GM20431 (cell line): ENCODE measurements at regions not wholly inside any gene's neighbourhood (a gene's known extent, or its start where the extent isn't known, plus 50 kb on each side); places are given as distances from the start of the nearest gene placed in this dataset.

Source experiments
- in situ Hi-C: fragments of 300-500 bp; cut with MseI, MboI; formaldehyde crosslinking; loops from one replicate; pipeline ENCODE4 v1.15.0; 2020; ENCODE audit warnings: low sequenced_read_pairs; ENCODE audit not compliant: unreplicated experiment

DNA sequence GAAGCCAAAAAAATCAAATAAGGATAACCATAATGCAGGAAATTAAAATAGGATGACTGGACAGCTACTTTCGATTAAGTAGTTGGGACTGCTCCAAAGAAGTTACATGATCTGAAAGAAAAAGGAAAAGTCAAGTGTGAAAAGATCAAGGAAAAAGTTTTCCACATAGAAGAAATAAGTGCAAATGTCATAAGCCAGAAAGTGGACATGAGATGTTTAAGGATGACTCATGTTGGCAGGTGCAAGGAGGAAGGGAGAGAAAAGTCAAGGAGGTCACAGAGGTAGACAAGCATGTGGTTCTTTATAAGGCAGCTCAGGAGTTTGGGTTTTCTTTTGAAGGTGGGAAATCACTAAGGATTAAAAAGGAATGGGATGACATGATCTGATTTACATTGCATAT, 89.8 kb upstream of the GPRIN3 start:
- in situ Hi-C loops, result no loop called here

GRCh38 chr4:89382439-89382838, 74.8 kb upstream of the GPRIN3 start:
- in situ Hi-C loops, result no loop called here

DNA sequence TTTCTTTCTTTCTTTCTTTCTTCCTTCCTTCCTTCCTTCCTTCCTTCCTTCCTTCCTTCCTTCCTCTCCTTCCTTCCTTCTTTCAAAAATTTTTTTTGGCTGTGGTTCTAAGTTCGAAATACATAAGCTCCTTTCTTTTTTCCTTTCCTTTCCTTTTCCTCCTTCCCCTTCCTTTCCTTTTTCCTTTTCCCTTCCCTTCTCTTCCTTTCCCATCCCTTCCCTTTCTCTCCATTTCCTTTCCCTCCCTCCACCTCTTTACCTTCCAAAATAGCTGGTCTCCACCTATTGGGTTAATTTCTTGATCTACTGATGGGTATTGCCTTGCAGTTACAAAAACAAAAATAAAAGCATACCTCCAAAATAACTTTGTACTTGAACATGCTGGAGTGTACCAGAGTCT, 73.4 kb upstream of the GPRIN3 start:
- in situ Hi-C loops, result no loop called here

DNA sequence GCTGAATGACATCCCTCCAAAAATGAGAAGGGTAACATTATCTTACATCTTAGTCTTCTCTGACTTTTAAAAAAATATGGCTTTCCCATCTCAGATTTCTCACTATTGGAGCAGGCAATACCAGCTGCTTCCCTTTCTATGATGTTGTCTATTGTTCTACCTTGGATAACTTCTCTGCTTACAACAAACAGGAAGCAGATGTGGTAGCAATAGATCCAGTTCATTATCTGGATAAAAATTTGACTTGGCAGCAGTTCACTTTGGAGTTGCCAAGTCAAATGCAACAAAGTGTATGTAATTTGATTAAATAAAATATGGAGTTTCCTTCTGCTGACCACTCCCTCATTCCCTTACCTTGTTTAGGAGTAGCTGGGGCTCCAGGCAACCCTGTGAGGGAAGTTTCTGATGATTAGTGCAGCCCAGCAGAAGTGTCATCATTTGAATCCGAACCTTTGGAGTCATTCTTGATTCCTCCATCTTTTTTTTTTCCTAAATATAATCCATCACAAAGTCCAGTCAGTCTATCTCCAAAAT, 72.0 kb upstream of the GPRIN3 start:
- in situ Hi-C loops, result no loop called here

DNA sequence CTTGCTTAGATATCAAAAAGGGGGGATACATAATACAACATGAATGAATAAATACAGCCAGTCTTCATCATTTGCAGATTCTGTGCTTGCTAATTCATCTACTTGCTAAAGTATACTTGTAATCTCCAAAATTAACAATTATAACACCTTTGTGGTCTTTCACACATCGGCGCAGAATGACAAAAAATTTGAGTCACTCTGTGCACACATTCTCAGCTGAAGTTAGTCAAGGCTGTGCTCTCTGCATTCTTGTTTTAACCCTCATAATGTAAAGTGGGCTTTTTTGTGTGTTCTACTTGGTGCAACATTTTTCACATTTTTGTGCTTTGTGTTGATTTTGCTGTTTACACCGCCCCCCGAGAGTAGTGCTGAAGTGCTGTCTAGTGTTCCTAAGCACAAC, 65.8 kb upstream of the GPRIN3 start:
- in situ Hi-C loops, result no loop called here

- in situ Hi-C loops, result no loop called here
Measured at GRCh38 chr4:89371614-89372013, 64.0 kb upstream of the GPRIN3 start.

GRCh38 chr4:89369581-89369980, 62.0 kb upstream of the GPRIN3 start:
- in situ Hi-C loops, result no loop called here

DNA sequence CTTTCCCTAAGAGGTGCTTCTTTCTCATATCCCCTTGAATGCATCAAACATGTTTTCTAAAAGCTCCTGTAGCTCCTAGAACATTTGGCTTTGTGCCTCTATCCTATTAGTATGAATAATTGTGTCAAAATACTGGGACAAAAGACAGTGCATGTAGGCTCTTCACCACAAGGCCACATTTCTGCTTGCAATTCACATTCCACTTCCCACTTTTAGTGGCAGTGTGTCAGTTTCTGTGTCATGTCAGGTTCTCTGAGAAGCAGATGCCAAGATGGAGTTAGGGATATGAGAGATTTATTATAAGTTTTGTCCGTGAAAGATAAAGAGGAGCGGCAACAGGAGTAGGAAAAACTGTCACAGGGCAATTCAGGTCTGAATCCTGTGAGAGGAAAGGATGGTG, 61.3 kb upstream of the GPRIN3 start:
- in situ Hi-C loops, result no loop called here

DNA sequence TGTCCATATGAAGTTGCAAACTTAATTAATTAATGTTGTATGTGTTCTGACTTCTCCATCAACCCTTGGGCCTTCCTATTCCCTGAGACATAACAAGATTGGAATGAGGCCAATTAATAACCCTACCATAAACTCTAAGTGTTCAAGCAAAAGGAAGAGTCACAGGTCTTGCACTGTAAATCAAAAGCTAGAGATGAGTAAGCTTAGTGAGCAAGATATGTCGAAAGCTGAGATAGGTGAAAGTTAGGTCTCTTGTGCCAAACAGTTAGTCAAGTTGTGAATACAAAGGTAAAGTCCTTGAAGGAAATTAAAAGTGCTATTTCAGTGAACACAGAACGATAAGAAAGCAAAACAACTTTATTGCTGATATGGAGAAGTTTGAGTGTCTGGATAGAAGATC, 58.2 kb upstream of the GPRIN3 start:
- in situ Hi-C loops, result no loop called here

GRCh38 chr4:89365375-89365774, 57.8 kb upstream of the GPRIN3 start:
- in situ Hi-C loops, result no loop called here

- in situ Hi-C loops, result no loop called here
Measured at GRCh38 chr4:89364541-89364940, 56.9 kb upstream of the GPRIN3 start.

GRCh38 chr4:89363786-89364185, 56.2 kb upstream of the GPRIN3 start:
- in situ Hi-C loops, result no loop called here

DNA sequence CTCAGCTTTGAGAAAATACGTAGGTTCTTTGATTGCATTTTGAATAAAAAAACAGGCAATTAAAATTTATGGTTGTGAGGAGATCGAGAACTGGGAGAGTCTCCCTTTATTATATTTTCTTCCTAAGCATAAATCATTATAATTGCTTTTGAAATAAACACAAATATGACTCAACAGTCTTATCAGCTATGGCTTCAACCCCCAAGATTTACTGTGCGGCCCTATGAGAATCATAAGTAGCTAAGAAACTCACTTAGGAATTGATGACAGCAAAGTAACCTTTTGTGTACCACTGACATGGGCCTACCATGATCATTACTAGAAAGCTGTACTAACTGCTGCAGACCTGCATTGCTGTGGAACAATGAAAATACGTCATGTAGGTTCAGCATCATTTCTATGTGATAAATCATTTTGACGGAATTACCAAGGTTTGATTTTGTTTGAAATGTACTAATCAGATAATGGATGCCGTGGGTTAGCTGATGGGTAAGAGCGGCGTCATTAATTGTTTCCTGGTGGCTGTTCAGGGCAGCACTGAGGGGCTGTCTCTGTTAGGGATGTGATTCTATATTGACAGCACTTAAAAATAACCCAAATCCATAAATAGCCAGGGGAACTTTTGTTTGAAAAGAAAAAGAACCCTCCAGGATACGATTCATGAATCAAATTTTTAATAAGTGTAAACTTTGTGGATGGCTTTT, 51.5 kb upstream of the GPRIN3 start:
- in situ Hi-C loops, result no loop called here

- in situ Hi-C loops, result no loop called here
Measured at GRCh38 chr4:89357787-89358186, 50.2 kb upstream of the GPRIN3 start.
